SK-N-SH (cell line): ENCODE measurements at regions not wholly inside any gene's neighbourhood (a gene's known extent, or its start where the extent isn't known, plus 50 kb on each side); places are given as distances from the start of the nearest gene placed in this dataset.

Experiments used
- CTCF ChIA-PET: fragments of 300-600, 350-600 bp; formaldehyde crosslinking; extraction: SDS; loops from one replicate; lab custom pipeline; 2021; lab: Yijun Ruan, JAX
- POLR2A ChIA-PET: fragments of 350-600 bp; sonication (Branson Sonifier 250); formaldehyde crosslinking; extraction: SDS; loops from one replicate; lab custom pipeline; 2020; ENCODE audit warnings: antibody characterized with exemption, inconsistent platforms; lab: Yijun Ruan, JAX
- DNase-seq: peaks from one replicate; pipeline ENCODE4 v3.0.0; 2012
- H2AFZ ChIP-seq: fragments of 200-600 bp; sonication (generic); 2 replicates; pipeline ENCODE4 v1.8.1; 2016; ENCODE audit warnings: antibody characterized with exemption, mild to moderate bottlenecking, low read depth
- H3F3A ChIP-seq: fragments of 200-600 bp; sonication (generic); replicated peaks from 2 replicates; pipeline ENCODE3; 2016; ENCODE audit warnings: antibody characterized with exemption, mild to moderate bottlenecking; ENCODE audit not compliant: insufficient read depth
- H3K27ac ChIP-seq, 2 experiments: fragments of 200-500 bp in 1 of 2; fragments of 200-600 bp in 1 of 2; sonication (Bioruptor generic) in 1 of 2; sonication (generic), shearing (Covaris generic) in 1 of 2; 2 replicates each; pipeline versions ENCODE4 v1.5.1 to v1.6.1; 2014 to 2016; ENCODE audit warnings: low read depth in 2 of 2, inconsistent platforms in 1 of 2, low read length in 1 of 2, mild to moderate bottlenecking in 1 of 2, mixed read lengths in 1 of 2
- H3K27me3 ChIP-seq: fragments of 200-600 bp; sonication (generic), shearing (Covaris generic); 2 replicates; pipeline ENCODE4 v1.6.1; 2016; ENCODE audit warnings: mixed run types; ENCODE audit not compliant: insufficient read depth
- H3K36me3 ChIP-seq, 2 experiments: fragments of 200-500 bp in 1 of 2; fragments of 200-600 bp in 1 of 2; sonication (Bioruptor generic) in 1 of 2; sonication (generic) in 1 of 2; replicated peaks in 1 of 2; 2 replicates each; pipeline versions ENCODE3 to v1.5.1; 2014 to 2016; ENCODE audit warnings: low read length in 1 of 2, mild to moderate bottlenecking in 1 of 2; ENCODE audit not compliant: insufficient read depth in 2 of 2, control insufficient read depth in 1 of 2
- H3K4me1 ChIP-seq, 2 experiments: fragments of 200-500 bp in 1 of 2; fragments of 200-600 bp in 1 of 2; sonication (Bioruptor generic) in 1 of 2; sonication (generic), shearing (Covaris generic) in 1 of 2; 2 replicates each; pipeline versions ENCODE4 v1.5.1 to v1.6.1; 2014 to 2016; ENCODE audit warnings: low read depth in 1 of 2, low read length in 1 of 2, mixed run types in 1 of 2; ENCODE audit not compliant: insufficient read depth in 2 of 2, control insufficient read depth in 1 of 2
- H3K4me2 ChIP-seq: fragments of 200-600 bp; sonication (generic), shearing (Covaris generic); 2 replicates; pipeline ENCODE4 v1.6.1; 2017; ENCODE audit warnings: mixed run types
- H3K4me3 ChIP-seq, 2 experiments: fragments of 200-500 bp in 1 of 2; fragments of 200-600 bp in 1 of 2; sonication (Bioruptor generic) in 1 of 2; sonication (generic), shearing (Covaris generic) in 1 of 2; 2 replicates each; pipeline versions ENCODE4 v1.5.1 to v1.8.1; 2014 to 2016; ENCODE audit warnings: low read depth in 2 of 2, inconsistent platforms in 1 of 2, low read length in 1 of 2, mild to moderate bottlenecking in 1 of 2, mixed read lengths in 1 of 2, moderate library complexity in 1 of 2
- H3K79me2 ChIP-seq: fragments of 200-600 bp; sonication (generic); 2 replicates; pipeline ENCODE4 v1.8.1; 2017; ENCODE audit warnings: mild to moderate bottlenecking; ENCODE audit not compliant: insufficient read depth
- H3K9ac ChIP-seq: fragments of 200-600 bp; sonication (generic); 2 replicates; pipeline ENCODE4 v1.6.1; 2017; ENCODE audit warnings: mixed run types
- H3K9me2 ChIP-seq: fragments of 200-600 bp; sonication (generic); 2 replicates; pipeline ENCODE4 v1.6.1; 2017; ENCODE audit warnings: mixed run types
- H3K9me3 ChIP-seq: fragments of 200-600 bp; sonication (generic); 2 replicates; pipeline ENCODE4 v1.6.1; 2017; ENCODE audit warnings: mixed run types, mild to moderate bottlenecking, moderate library complexity
- H4K20me1 ChIP-seq: fragments of 200-600 bp; sonication (generic); 2 replicates; pipeline ENCODE4 v1.6.1; 2017; ENCODE audit warnings: mild to moderate bottlenecking, mixed run types; ENCODE audit not compliant: insufficient read depth
- CHD2 ChIP-seq: fragments of 150-350 bp; IDR thresholded peaks from 2 replicates; pipeline ENCODE4 v1.6.1; 2018; ENCODE audit warnings: low read length; ENCODE audit not compliant: partially characterized antibody
- EP300 ChIP-seq, 2 experiments: IDR thresholded peaks; 2 replicates each; pipeline versions ENCODE4 v1.4.0 to v1.6.1; 2012; ENCODE audit warnings: borderline replicate concordance in 1 of 2, low read depth in 1 of 2, low read length in 1 of 2
- EZH2phosphoT487 ChIP-seq: fragments of 200-600 bp; sonication (generic); IDR thresholded peaks from 2 replicates; pipeline ENCODE4 v1.6.1; 2017; ENCODE audit warnings: low read depth, mixed run types, mild to moderate bottlenecking, antibody characterized with exemption, moderate library complexity, borderline replicate concordance
- FOSL2 ChIP-seq: IDR thresholded peaks from 2 replicates; pipeline ENCODE4 v1.4.0; 2012; ENCODE audit warnings: low read depth, mild to moderate bottlenecking, moderate library complexity, borderline replicate concordance
- FOXJ3 ChIP-seq: sonication (generic); formaldehyde crosslinking; IDR thresholded peaks from 2 replicates; pipeline ENCODE4 v1.5.1; 2020; ENCODE audit warnings: mild to moderate bottlenecking, missing genetic modification reagents
- FOXM1 ChIP-seq: IDR thresholded peaks from 2 replicates; pipeline ENCODE4 v1.4.0; 2012; ENCODE audit warnings: low read depth, mild to moderate bottlenecking
- GABPA ChIP-seq: IDR thresholded peaks from 2 replicates; pipeline ENCODE4 v1.4.0; 2012; ENCODE audit warnings: low read depth, mild to moderate bottlenecking
- GATA2 ChIP-seq: sonication (generic); formaldehyde crosslinking; IDR thresholded peaks from 2 replicates; pipeline ENCODE4 v1.5.0; 2020; ENCODE audit warnings: mild to moderate bottlenecking, missing genetic modification reagents
- JUND ChIP-seq: IDR thresholded peaks from 2 replicates; pipeline ENCODE4 v1.4.0; 2012
- MEF2A ChIP-seq: IDR thresholded peaks from 2 replicates; pipeline ENCODE4 v1.4.0; 2012; ENCODE audit warnings: low read depth, borderline replicate concordance
- MXI1 ChIP-seq: IDR thresholded peaks from 2 replicates; pipeline ENCODE4 v1.6.1; 2012; ENCODE audit warnings: mild to moderate bottlenecking, low read depth, low read length, improper control_type of control experiment
- NFIC ChIP-seq: IDR thresholded peaks from 2 replicates; pipeline ENCODE4 v1.4.0; 2012; ENCODE audit warnings: borderline replicate concordance
- POLR2AphosphoS5 ChIP-seq: IDR thresholded peaks from 2 replicates; pipeline ENCODE4 v1.6.1; 2012; ENCODE audit warnings: low read depth, low read length
- RCOR1 ChIP-seq: fragments of 150-350 bp; IDR thresholded peaks from 2 replicates; pipeline ENCODE4 v1.6.1; 2017; ENCODE audit warnings: antibody characterized with exemption, low read length
- RXRA ChIP-seq: IDR thresholded peaks from 2 replicates; pipeline ENCODE4 v1.4.0; 2012; ENCODE audit warnings: low read depth, mild to moderate bottlenecking, borderline replicate concordance
- SIN3A ChIP-seq: IDR thresholded peaks from 2 replicates; pipeline ENCODE4 v1.6.1; 2012; ENCODE audit warnings: low read depth, mild to moderate bottlenecking, low read length, moderate library complexity, borderline replicate concordance
- TAF1 ChIP-seq: IDR thresholded peaks from 2 replicates; pipeline ENCODE4 v1.6.1; 2012; ENCODE audit warnings: low read depth, mild to moderate bottlenecking, low read length, moderate library complexity, borderline replicate concordance
- TCF12 ChIP-seq: IDR thresholded peaks from 2 replicates; pipeline ENCODE4 v1.4.0; 2012
- TEAD4 ChIP-seq: IDR thresholded peaks from 2 replicates; pipeline ENCODE4 v1.4.0; 2012; ENCODE audit warnings: mild to moderate bottlenecking, borderline replicate concordance; ENCODE audit not compliant: insufficient read depth
- TF ChIP-seq, protein P1 (sequence below): fragments of 200-600 bp; sonication (generic); IDR thresholded peaks from 2 replicates; pipeline ENCODE4 v1.6.1; 2017; ENCODE audit warnings: antibody characterized with exemption, mild to moderate bottlenecking, moderate library complexity
- TF ChIP-seq, protein P2 (sequence below): fragments of 150-350 bp; IDR thresholded peaks from 2 replicates; pipeline ENCODE4 v1.6.1; 2016; ENCODE audit warnings: mild to moderate bottlenecking, low read depth, low read length
- TF ChIP-seq, protein P3 (sequence below): IDR thresholded peaks from 2 replicates; pipeline ENCODE4; 2012
- TF ChIP-seq, protein P4 (sequence below): IDR thresholded peaks from 2 replicates; pipeline ENCODE4 v1.4.0; 2012; ENCODE audit warnings: low read depth, borderline replicate concordance
- TF ChIP-seq, protein P5 (sequence below): fragments of 150-350 bp; IDR thresholded peaks from 2 replicates; pipeline ENCODE4 v1.6.1; 2017; ENCODE audit warnings: antibody characterized with exemption, low read length, low read depth, borderline replicate concordance
- TF ChIP-seq, protein P6 (sequence below): IDR thresholded peaks from 2 replicates; pipeline ENCODE4 v1.4.0; 2012; ENCODE audit warnings: low read depth, borderline replicate concordance

DNA sequence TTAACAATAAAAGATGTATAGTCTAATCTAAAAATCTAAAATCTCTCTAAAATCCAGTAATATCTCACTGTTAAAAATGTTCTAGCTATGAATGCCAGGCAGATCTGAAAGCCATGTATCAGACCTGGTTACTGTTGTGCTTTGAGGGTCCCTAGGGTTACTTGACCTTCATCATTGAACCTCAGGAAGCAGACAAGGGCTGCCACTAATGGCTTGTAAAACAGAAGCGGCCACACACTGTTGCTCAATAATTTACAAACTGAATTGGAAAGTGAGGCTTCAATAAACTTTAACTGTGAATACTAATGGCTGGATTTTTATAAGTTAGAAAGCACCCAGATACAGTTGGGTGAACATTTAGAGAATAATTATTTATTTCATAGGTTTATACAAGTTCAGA lies 198.0 kb upstream of the RPS23 start (continued):
- no peak for TF ChIP-seq RXRA
- no peak for TF ChIP-seq MXI1
- no peak for TF ChIP-seq CHD2
- no peak for TF ChIP-seq TEAD4
- TF ChIP-seq TAF1: no peak
- TF ChIP-seq NFIC: no peak
- TF ChIP-seq POLR2AphosphoS5: no peak
- no peak for TF ChIP-seq FOSL2
- TF ChIP-seq, protein P1, sequence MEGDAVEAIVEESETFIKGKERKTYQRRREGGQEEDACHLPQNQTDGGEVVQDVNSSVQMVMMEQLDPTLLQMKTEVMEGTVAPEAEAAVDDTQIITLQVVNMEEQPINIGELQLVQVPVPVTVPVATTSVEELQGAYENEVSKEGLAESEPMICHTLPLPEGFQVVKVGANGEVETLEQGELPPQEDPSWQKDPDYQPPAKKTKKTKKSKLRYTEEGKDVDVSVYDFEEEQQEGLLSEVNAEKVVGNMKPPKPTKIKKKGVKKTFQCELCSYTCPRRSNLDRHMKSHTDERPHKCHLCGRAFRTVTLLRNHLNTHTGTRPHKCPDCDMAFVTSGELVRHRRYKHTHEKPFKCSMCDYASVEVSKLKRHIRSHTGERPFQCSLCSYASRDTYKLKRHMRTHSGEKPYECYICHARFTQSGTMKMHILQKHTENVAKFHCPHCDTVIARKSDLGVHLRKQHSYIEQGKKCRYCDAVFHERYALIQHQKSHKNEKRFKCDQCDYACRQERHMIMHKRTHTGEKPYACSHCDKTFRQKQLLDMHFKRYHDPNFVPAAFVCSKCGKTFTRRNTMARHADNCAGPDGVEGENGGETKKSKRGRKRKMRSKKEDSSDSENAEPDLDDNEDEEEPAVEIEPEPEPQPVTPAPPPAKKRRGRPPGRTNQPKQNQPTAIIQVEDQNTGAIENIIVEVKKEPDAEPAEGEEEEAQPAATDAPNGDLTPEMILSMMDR: no peak
- TF ChIP-seq TCF12: no peak
- TF ChIP-seq, protein P2, sequence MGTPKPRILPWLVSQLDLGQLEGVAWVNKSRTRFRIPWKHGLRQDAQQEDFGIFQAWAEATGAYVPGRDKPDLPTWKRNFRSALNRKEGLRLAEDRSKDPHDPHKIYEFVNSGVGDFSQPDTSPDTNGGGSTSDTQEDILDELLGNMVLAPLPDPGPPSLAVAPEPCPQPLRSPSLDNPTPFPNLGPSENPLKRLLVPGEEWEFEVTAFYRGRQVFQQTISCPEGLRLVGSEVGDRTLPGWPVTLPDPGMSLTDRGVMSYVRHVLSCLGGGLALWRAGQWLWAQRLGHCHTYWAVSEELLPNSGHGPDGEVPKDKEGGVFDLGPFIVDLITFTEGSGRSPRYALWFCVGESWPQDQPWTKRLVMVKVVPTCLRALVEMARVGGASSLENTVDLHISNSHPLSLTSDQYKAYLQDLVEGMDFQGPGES: no peak
- no peak for TF ChIP-seq MEF2A

DNA sequence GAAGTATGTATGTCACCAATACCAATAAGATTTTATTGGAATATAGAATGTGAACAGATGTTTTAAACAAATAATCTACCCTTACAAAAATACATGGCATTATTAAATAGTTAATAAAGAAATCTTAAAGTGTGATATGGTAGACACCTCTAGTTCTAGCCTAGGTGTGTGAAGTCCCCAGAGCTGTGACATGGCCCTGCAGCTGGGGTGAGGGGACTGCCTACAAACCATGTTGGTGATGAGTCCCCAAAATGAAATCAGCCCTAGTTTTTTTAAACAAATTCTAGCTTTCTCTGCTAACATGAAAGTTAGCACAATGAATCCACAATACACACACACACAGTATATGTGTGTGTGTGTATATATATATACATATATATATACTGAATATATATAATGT lies 195.1 kb upstream of the RPS23 start:
- Histone ChIP-seq H3K9me2 (no peaks in the 10 kb centered on the region), H3K9ac (no peak overlapping the region), H4K20me1 (no peaks in the 10 kb centered on the region), H2AFZ (no peak overlapping the region), H3K4me1 (no peaks in the 10 kb centered on the region; a peak in 1 of 4 replicates), H3F3A (no peaks in the 10 kb centered on the region), H3K36me3 (no peaks in the 10 kb centered on the region), H3K4me2 (no peak overlapping the region), H3K4me3 (no peak overlapping the region), H3K9me3 (no peaks in the 10 kb centered on the region), H3K79me2 (no peaks in the 10 kb centered on the region), H3K27ac (no peak overlapping the region), H3K27me3 (no peaks in the 10 kb centered on the region)
- no peak for DNase-seq
- ChIA-PET CTCF (no interaction called here), POLR2A (no interaction called here)
- TF ChIP-seq POLR2AphosphoS5 (no peak), EP300 (IDR thresholded peaks at IDR 0.05; ENCODE audit: borderline replicate concordance in 1 of 2, low read depth in 1 of 2, low read length in 1 of 2) (no peak), EZH2phosphoT487 (no peak), FOXM1 (no peak), RCOR1 (no peak), MEF2A (no peak), GABPA (no peak), GATA2 (CRISPR knock-in tag) (no peak), SIN3A (no peak), FOXJ3 (CRISPR knock-in tag) (no peak), JUND (no peak), TEAD4 (no peak)
- TF ChIP-seq, protein P3, sequence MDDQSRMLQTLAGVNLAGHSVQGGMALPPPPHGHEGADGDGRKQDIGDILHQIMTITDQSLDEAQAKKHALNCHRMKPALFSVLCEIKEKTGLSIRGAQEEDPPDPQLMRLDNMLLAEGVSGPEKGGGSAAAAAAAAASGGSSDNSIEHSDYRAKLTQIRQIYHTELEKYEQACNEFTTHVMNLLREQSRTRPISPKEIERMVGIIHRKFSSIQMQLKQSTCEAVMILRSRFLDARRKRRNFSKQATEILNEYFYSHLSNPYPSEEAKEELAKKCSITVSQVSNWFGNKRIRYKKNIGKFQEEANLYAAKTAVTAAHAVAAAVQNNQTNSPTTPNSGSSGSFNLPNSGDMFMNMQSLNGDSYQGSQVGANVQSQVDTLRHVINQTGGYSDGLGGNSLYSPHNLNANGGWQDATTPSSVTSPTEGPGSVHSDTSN: no peak
- TF ChIP-seq, protein P4, sequence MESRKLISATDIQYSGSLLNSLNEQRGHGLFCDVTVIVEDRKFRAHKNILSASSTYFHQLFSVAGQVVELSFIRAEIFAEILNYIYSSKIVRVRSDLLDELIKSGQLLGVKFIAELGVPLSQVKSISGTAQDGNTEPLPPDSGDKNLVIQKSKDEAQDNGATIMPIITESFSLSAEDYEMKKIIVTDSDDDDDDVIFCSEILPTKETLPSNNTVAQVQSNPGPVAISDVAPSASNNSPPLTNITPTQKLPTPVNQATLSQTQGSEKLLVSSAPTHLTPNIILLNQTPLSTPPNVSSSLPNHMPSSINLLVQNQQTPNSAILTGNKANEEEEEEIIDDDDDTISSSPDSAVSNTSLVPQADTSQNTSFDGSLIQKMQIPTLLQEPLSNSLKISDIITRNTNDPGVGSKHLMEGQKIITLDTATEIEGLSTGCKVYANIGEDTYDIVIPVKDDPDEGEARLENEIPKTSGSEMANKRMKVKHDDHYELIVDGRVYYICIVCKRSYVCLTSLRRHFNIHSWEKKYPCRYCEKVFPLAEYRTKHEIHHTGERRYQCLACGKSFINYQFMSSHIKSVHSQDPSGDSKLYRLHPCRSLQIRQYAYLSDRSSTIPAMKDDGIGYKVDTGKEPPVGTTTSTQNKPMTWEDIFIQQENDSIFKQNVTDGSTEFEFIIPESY: no peak
- TF ChIP-seq, protein P5, sequence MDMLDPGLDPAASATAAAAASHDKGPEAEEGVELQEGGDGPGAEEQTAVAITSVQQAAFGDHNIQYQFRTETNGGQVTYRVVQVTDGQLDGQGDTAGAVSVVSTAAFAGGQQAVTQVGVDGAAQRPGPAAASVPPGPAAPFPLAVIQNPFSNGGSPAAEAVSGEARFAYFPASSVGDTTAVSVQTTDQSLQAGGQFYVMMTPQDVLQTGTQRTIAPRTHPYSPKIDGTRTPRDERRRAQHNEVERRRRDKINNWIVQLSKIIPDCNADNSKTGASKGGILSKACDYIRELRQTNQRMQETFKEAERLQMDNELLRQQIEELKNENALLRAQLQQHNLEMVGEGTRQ: no peak
- TF ChIP-seq, protein P6, sequence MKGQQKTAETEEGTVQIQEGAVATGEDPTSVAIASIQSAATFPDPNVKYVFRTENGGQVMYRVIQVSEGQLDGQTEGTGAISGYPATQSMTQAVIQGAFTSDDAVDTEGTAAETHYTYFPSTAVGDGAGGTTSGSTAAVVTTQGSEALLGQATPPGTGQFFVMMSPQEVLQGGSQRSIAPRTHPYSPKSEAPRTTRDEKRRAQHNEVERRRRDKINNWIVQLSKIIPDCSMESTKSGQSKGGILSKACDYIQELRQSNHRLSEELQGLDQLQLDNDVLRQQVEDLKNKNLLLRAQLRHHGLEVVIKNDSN: no peak
